Right lobe of liver (tissue), 6 donors: ENCODE measurements at regions not wholly inside any gene's neighbourhood (a gene's known extent, or its start where the extent isn't known, plus 50 kb on each side); places are given as distances from the start of the nearest gene placed in this dataset.

Source experiments
- ATAC-seq, 4 donors: fragments of 200-7000 bp; cut with Tn5 transposase; one replicate each; pipeline ENCODE4 v1.9.1; 2020; ENCODE audit warnings: mild to moderate bottlenecking in 4 of 4, moderate library complexity in 4 of 4
- DNase-seq, 3 donors: peaks; one replicate each; pipeline ENCODE4 v3.0.0-alpha.2; 2020
- H3K27ac ChIP-seq, 3 donors: fragments of 200-600 bp; one replicate each; pipeline ENCODE4 v1.8.0; 2022
- H3K27me3 ChIP-seq, 2 donors: fragments of 200-600 bp; one replicate each; pipeline ENCODE4 v1.8.0; 2022
- H3K36me3 ChIP-seq, 4 donors: fragments of 200-600 bp; sonication (generic) in 1 of 4; one replicate each; pipeline versions ENCODE4 v1.5.1 to v1.8.0; 2017 to 2022; ENCODE audit warnings: control low read depth in 1 of 4
- H3K4me1 ChIP-seq, 4 donors: fragments of 200-600 bp; sonication (generic) in 1 of 4; one replicate each; pipeline versions ENCODE4 v1.5.1 to v1.8.0; 2017 to 2022; ENCODE audit warnings: control low read depth in 1 of 4
- H3K4me3 ChIP-seq, 3 donors: fragments of 200-600 bp; one replicate each; pipeline ENCODE4 v1.8.0; 2022
- H3K9me3 ChIP-seq, 4 donors: fragments of 200-600 bp; sonication (generic) in 1 of 4; one replicate each; pipeline versions ENCODE4 v1.5.1 to v1.8.0; 2017 to 2022; ENCODE audit warnings: control low read depth in 1 of 4
- POLR2A ChIP-seq: fragments of 450-650 bp; IDR thresholded peaks from one replicate; pipeline ENCODE4 v1.6.1; 2017; ENCODE audit warnings: antibody characterized with exemption, mild to moderate bottlenecking
- WGBS: methylation state at CpG from one replicate; pipeline ENCODE4 v1.1.6; 2018; ENCODE audit warnings: low coverage, low lambda C conversion rate; ENCODE audit not compliant: insufficient coverage; ENCODE audit errors: missing lambda C conversion rate; 5-methylcytosine and 5-hydroxymethylcytosine counted together
- intact Hi-C, 2 donors: fragments of 100-400 bp; cut with DNase I; formaldehyde crosslinking; loops; one replicate each; pipeline versions ENCODE4 v1.11.2 to v1.14.1; 2022
- TF ChIP-seq, protein P1 (sequence below), 4 donors: fragments of 200-600 bp in 3 of 4; fragments of 450-650 bp in 1 of 4; IDR thresholded peaks; one replicate each; pipeline versions ENCODE4 v1.5.1 to v1.8.0; 2016 to 2022; ENCODE audit warnings: antibody characterized with exemption in 4 of 4, mild to moderate bottlenecking in 2 of 4
- donor health status: DM: no; HTN: yes; CAD: no.
- donor health status: DM: no; HTN: no; CAD: no.
- donor health status: DM: no; HTN: no; CAD: no.
- donor health status: DM: no; HTN: yes; CAD: no.
- donor health status: DM: no; HTN: yes; CAD: no.

DNA sequence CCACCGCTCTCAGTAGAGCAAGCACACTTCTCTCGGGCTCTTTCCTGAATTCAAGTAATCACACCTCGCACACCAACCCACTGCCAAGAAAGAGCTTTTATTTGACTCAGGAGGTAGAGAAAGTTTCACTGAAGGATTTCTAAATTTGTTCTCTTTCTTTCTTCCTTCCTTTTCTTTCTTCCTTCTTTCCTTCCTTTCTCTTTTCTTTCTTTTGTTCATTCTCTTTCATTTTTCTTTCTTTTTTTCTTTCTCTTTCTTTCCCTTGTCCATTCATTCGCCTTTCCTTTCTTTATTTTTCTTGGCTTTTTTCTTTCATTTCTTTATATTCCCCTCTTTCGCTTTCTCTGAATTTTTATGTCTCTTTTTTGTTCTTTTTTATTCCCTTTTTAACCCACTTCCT, 300.1 kb downstream of the ENC1 start:
- intact Hi-C loops, result no loop called here
- H3K36me3 ChIP-seq, result no peaks in the 10 kb centered on the region
- ATAC-seq (no peak), DNase-seq (no peak)
- no peak overlapping the region for H3K27ac ChIP-seq
- H3K9me3 ChIP-seq, result no peaks in the 10 kb centered on the region
- peaks cover 0 to 9% (median 2%) of the 10 kb centered on the region in 4 donors for H3K4me1 ChIP-seq
- WGBS, result 95% methylated on average over 5 of the region's 5 CpGs
- no peak overlapping the region for H3K4me3 ChIP-seq
- TF ChIP-seq, protein P1, sequence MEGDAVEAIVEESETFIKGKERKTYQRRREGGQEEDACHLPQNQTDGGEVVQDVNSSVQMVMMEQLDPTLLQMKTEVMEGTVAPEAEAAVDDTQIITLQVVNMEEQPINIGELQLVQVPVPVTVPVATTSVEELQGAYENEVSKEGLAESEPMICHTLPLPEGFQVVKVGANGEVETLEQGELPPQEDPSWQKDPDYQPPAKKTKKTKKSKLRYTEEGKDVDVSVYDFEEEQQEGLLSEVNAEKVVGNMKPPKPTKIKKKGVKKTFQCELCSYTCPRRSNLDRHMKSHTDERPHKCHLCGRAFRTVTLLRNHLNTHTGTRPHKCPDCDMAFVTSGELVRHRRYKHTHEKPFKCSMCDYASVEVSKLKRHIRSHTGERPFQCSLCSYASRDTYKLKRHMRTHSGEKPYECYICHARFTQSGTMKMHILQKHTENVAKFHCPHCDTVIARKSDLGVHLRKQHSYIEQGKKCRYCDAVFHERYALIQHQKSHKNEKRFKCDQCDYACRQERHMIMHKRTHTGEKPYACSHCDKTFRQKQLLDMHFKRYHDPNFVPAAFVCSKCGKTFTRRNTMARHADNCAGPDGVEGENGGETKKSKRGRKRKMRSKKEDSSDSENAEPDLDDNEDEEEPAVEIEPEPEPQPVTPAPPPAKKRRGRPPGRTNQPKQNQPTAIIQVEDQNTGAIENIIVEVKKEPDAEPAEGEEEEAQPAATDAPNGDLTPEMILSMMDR (IDR thresholded peaks at IDR 0.05), result no peak
- no peaks in the 10 kb centered on the region for H3K27me3 ChIP-seq

DNA sequence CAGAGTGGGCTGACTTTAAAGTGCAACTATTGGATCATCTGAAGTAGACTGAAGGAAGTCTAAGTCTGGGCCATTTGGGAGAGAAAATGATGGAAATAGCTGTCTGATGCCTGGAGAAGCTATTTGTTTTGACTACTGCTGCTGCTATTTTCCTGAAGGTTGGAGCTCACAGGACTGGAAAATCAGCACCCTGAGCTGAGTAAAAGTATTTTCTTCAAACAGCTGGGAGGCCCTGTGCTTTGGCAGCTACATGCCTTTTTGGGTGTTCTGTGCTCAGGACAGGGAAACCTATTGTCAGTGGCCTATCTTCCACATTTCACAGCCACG, 302.6 kb downstream of the ENC1 start:
- no peak for TF ChIP-seq POLR2A
- TF ChIP-seq, protein P1 (IDR thresholded peaks at IDR 0.05), result no peak
- DNase-seq (no peak), ATAC-seq (no peak)
- intact Hi-C loops, result no loop called here
- no peaks in the 10 kb centered on the region for H3K9me3 ChIP-seq
- H3K4me3 ChIP-seq, result no peak overlapping the region
- no peaks in the 10 kb centered on the region for H3K36me3 ChIP-seq
- H3K4me1 ChIP-seq, result peaks cover 0 to 1% (median 0%) of the 10 kb centered on the region in 4 donors
- no peaks in the 10 kb centered on the region for H3K27me3 ChIP-seq
- 67% methylated on average over 1 of the region's 1 CpG for WGBS
- H3K27ac ChIP-seq, result no peak overlapping the region

DNA sequence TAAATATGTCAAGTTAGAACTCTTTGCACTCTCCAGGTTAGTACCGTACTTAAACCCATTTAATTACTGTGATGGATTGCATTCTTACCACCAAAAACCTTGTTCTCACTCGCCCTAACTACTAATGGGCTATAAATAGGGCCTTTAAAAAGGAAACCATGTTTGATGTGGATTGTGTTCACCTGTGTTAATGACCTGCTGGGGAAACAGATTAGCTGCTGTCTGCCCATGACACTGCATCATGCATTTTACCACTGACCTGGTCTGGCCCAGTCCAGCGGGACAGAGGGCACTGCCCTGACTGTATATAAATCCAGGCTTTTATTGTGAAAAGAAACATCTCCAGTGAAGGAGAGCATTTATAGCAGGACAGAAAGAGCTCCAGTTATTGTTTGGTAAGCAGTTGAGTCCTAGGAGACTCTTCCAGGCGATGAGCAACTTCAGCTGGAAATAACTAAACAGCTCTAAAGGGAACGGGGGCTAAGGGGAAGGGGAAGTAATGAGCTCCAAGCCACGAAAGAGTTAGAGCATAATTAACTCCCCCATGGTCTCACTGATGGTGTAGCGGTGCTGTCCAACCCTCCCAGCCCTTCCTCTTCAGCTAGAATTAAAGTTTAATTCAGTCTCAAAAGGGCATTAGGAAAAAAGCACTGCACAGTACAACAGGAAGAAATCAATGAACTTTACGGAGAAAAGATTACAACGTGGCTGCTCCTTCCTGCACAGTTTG, 303.1 kb downstream of the ENC1 start:
- Histone ChIP-seq H3K27ac (no peak overlapping the region), H3K27me3 (no peaks in the 10 kb centered on the region), H3K36me3 (no peaks in the 10 kb centered on the region), H3K9me3 (no peaks in the 10 kb centered on the region), H3K4me1 (no peaks in the 10 kb centered on the region), H3K4me3 (no peak overlapping the region)
- WGBS, result 50% methylated on average over 9 of the region's 9 CpGs
- ATAC-seq, result peak in 1 of 4 donors; percentile 37
- no peak for TF ChIP-seq POLR2A
- TF ChIP-seq, protein P1 (IDR thresholded peaks at IDR 0.05), result no peak
- intact Hi-C loops, result no loop called here
- DNase-seq, result no peak

DNA sequence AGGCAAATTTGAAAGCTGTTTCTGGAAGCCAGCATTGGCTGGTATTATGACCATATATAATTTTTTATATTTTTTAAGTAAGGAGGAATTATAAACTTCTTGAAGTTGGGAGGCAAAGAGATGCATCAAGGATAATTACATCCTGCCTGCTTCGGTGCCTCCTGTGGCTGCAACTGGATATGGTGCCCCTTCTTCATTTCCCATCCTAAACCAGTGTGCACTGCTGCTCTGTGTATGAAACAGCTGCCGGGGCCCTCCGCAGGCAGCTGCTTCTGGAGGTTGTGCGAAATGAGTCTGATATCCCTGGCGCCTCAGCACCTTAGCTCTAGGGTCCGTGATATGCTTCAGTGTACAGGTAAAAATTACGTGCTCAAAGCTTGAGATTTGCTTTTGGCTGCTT, 304.2 kb downstream of the ENC1 start:
- ATAC-seq (no peak), DNase-seq (no peak)
- Histone ChIP-seq H3K27ac (no peak overlapping the region), H3K4me3 (no peak overlapping the region), H3K4me1 (no peaks in the 10 kb centered on the region), H3K36me3 (no peaks in the 10 kb centered on the region), H3K9me3 (no peaks in the 10 kb centered on the region), H3K27me3 (no peaks in the 10 kb centered on the region)
- TF ChIP-seq, protein P1 (IDR thresholded peaks at IDR 0.05), result no peak
- TF ChIP-seq POLR2A, result no peak
- intact Hi-C loops, result no loop called here
- WGBS, result 88% methylated on average over 6 of the region's 7 CpGs
